ENCODE measurements at regions not wholly inside any gene's neighbourhood (a gene's known extent, or its start where the extent isn't known, plus 50 kb on each side); places are given as distances from the start of the nearest gene placed in this dataset.
A peak's percentile ranks its signal among the peaks of the same experiment; 100 is the strongest.
"Not testable (repeated sequence)": the region's sequence is repeated elsewhere in the genome, so short reads cannot be mapped to it uniquely, and the experiment has no call there.

- DNase-seq (ENCODE audit: low read depth), result no peak
Observed at GRCh38 chr6:105881608-105882007, 204.5 kb upstream of the PRDM1 start.

GRCh38 chr6:105880030-105880492 lies 206.1 kb upstream of the PRDM1 start:
- peak; percentile 29 for DNase-seq (ENCODE audit: low read depth)

DNA sequence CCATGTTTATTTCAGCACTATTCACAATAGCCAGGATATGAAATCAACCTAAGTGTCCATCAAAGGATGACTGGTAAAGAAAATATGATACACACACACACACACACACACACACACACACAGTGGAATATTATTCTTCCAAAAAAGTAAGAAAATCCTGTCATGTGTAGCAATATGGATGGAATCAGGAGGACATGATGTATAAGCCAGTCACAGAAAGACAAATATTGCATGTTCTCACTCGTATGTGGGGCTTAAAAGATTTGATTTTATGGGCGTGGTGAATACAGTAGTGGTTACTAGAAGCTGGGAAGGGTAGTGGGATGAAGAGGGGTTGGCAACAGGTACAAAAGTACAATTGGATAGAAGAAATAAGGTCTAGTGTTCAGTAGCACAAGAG lies 207.0 kb upstream of the PRDM1 start:
- DNase-seq (ENCODE audit: low read depth), result no peak

DNA sequence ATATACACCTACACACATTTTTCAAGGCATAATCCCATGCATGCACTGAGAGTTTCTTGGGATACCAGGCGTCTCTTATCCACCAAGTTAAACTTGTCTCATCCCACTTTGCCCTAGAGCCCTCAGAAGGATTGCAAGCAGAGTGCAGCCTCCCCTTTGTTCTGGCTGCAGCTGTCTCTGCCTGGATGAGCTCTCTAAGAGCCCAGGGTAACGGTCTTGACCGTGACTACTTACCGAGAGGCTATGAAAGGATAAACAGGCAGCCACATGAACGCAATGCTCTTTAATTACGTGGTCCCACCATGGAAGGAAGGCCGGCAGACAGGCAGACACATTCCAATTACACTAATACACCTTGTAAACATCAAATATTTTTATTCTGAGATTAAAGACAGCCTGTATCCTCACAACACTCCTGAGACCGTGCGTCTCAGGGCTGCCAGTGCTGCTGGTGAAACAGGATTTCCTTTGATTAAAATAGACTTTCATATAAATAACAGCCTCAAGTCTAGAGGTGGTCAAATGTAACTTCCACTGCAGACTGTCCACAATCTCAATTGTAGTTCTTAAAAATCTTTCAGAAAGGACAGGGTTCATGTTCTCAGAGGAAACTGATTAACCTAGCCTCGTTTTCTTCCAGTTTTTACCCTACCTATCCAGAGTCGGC lies 210.0 kb upstream of the PRDM1 start:
- DNase-seq (ENCODE audit: low read depth), result no peak

- DNase-seq (ENCODE audit: low read depth), result no peak
Observed at GRCh38 chr6:105874835-105875626, 211.1 kb upstream of the PRDM1 start.

DNA sequence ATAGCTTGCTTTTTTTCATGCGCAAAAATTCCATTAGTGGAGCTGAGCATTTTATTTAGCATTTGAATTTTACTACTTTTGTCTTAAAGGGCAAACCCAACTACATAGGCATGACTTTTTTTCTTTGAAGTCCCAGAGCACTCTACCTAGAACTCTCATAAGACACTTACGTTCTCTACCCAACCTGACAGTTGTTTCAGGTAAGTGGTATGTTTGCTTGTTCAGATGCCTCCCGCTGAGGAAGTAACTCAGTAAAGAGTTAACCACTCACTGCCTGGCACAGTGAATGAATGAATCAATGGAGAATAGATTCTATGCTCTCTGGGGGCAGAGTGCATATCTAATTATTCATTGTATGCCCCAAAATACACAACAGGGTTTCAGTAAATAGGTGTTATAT lies 212.3 kb upstream of the PRDM1 start:
- DNase-seq (ENCODE audit: low read depth), result no peak

- DNase-seq (ENCODE audit: low read depth), result no peak
Observed at GRCh38 chr6:105873211-105873704, 212.9 kb upstream of the PRDM1 start.

GRCh38 chr6:105872249-105872648 lies 213.9 kb upstream of the PRDM1 start:
- no peak for DNase-seq (ENCODE audit: low read depth)

GRCh38 chr6:105871542-105871941 lies 214.6 kb upstream of the PRDM1 start:
- no peak for DNase-seq (ENCODE audit: low read depth)

DNA sequence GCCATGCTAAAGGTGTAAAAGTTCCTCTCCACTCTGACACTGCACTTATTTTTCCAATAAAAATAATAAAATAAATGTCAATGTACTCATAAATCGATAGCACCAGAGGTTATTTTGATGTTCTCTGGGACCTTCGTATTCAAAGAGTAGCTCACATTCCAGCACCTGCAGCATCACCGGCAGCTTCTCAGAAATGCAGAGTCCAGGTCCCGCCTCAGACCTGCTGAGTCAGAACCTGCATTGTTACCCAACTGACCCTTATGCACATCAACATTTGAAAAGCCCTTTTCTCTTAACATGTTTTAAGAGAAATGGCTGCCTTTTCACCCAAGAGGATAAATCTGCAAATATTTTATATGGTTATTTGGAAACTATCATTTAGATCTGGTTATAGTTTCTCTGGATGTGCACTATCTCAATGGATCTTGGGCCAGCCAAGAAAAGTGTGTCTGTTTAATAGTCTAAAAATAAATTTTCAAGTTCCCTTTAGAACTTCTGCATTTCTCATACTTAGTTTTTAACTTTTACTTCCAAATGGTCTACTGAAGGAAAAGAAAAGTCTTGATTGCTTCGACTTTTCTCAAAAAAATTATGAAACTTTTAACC lies 216.2 kb upstream of the PRDM1 start:
- DNase-seq (ENCODE audit: low read depth), result no peak

DNA sequence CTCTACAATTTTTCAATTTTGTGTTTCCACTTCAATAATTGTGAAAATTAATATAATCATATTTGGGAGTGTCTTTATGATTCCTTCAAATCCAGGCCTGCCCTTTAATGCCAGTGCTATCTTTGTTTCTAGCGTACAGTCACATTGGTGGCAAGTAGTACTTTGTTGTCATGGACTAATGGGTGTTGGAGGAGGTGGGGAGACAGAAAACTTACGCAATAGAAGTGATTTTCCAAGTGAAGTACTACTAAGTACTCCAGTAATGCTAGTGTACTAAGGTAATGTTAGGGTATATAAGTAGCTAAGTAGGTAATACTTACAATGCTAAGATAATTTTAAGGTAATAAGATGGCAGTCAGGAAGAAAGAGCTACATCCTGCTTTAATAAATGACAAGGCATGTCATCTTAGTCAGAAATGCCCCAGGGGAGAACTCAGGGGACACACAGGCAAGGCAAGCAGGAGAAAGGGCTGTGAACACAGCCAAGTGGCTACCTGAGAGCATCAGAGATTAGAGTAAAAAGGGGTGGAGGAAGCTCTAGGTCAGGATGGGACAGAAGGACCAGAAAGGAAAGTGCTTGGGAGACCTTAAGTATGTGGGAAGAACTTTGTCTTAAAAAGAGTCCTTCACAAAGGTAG lies 217.2 kb upstream of the PRDM1 start:
- DNase-seq (ENCODE audit: low read depth), result no peak

DNA sequence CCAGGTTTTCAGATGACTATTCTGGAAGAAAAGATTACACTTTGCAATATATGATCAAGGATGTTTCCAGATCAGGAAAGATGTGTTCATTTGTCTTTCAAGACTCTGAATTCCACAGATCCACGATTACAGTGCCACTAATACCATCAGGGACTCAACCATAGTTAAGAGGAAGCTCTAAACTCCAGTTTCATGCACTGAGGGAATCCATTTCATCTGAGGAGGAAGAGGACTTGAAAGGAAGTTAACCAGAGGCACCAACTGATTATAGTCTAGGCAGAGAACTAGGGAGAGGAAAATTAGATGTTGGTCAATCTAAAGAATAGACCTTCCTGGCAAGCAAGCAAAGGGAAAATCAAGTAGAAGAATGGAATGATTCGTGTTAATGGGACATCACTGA lies 218.3 kb upstream of the PRDM1 start:
- no peak for DNase-seq (ENCODE audit: low read depth)

GRCh38 chr6:105867277-105867676 lies 218.9 kb upstream of the PRDM1 start:
- no peak for DNase-seq (ENCODE audit: low read depth)

GRCh38 chr6:105862936-105863607 lies 223.1 kb upstream of the PRDM1 start:
- DNase-seq (ENCODE audit: low read depth), result no peak

- not testable (repeated sequence) for DNase-seq (ENCODE audit: low read depth)
Observed at GRCh38 chr6:105860927-105861326, 225.2 kb upstream of the PRDM1 start.

DNA sequence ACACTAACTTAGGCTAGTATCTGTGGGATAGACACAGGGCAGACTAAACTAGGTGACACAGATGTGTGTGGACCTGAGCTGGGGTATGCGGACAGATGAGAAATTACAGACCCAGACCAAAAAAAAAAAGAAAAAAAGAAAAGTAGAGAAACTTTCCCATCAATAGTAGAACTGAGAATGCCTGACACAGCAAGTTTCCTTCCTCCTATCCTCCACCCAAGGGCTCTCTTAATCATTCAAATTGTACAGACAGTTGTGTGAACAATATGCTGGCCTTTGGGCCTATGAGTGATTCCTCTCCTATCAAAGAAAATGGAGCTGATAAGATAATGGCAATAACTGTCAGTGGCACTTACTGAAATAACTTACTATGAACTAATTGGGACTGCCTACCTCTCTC lies 226.7 kb upstream of the PRDM1 start:
- no peak for DNase-seq (ENCODE audit: low read depth)

DNA sequence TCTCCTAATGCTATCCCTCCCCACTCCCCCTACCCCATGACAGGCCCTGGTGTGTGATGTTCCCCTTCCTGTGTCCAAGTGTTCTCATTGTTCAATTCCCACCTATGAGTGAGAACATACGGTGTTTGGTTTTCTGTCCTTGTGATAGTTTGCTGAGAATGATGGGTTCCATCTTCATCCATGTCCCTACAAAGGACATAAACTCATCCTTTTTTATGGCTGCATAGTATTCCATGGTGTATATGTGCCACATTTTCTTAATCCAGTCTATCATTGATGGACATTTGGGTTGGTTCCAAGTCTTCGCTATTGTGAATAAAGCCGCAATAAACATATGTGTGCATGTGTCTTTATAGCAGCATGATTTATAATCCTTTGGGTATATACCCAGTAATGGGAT lies 227.5 kb upstream of the PRDM1 start:
- not testable (repeated sequence) for DNase-seq (ENCODE audit: low read depth)

- DNase-seq (ENCODE audit: low read depth), result no peak
Observed at GRCh38 chr6:105855433-105855832, 230.7 kb upstream of the PRDM1 start.

DNA sequence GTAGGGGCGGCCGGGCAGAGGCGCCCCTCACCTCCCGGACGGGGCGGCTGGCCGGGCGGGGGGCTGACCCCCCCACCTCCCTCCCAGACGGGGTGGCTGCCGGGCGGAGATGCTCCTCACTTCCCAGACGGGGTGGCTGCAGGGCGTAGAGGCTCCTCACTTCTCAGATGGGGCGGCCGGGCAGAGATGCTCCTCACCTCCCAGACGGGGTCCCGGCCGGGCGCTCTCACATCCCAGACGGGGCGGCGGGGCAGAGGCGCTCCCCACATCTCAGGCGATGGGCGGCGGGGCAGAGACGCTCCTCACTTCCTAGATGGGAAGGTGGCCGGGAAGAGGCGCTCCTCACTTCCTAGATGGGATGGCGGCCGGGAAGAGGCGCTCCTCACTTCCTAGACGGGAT lies 232.2 kb upstream of the PRDM1 start:
- DNase-seq (ENCODE audit: low read depth), result not testable (repeated sequence)

DNA sequence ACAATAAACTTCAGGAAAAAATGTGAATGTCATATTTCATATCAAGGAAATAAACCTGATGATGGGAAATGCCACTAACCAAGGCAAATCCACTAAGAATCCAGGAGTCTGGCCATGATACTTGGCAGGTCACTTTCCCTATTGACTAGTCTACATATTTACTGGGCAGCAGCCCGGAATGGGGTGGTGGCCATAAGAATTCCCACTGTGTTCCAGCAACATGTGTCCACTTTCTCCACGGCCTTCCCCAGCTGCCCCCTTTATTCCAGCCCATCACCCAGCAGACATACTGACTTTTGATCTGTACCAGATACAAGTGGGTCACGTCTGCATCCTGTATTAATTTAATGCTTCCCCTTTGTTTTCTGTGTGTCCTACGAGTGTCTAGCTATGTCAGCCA lies 234.5 kb upstream of the PRDM1 start:
- DNase-seq (ENCODE audit: low read depth), result no peak

DNA sequence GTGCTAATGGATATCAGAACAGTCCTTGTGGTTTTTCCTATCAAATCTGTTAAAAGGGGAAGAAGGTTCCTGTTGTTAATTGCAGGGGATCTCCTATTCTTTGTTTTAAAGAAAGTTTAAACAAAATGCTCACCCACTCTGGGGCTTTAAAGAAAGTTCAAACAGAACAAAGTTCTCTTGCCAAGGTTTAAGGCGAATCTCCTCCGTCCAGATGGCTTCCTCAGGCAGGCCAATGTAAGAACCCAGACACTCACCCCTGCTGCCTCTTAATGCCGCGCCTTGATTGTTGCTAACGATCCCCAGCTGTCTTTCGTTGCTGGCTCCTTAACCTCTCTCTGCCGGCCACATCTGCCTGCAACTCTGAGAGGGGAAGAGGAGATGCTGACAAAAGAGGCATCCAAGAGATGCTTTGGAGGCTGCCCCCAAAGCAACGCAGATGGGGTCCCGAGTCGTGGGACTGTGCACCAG lies 235.0 kb upstream of the PRDM1 start:
- DNase-seq (ENCODE audit: low read depth), result no peak

Data from stimulated activated CD4-positive, alpha-beta T cell treated with anti-CD3 and anti-CD28 coated beads, Interleukin-2, amount 100 ng/mL, for 4 hours (primary cell).